ENCODE measurements at regions not wholly inside any gene's neighbourhood (a gene's known extent, or its start where the extent isn't known, plus 50 kb on each side); places are given as distances from the start of the nearest gene placed in this dataset.

- Histone ChIP-seq H4K8ac (replicated peaks; ENCODE audit: insufficient read length, low read depth, low read length) (no peak overlapping the region), H3K79me1 (ENCODE audit: insufficient read depth, low read depth, low read length, poor library complexity, severe bottlenecking) (no peaks in the 10 kb centered on the region), H4K20me1 (ENCODE audit: control insufficient read depth, insufficient read depth, insufficient read length) (no peaks in the 10 kb centered on the region), H3K23ac (ENCODE audit: insufficient read length, low read depth, low read length) (no peak overlapping the region), H4K91ac (ENCODE audit: insufficient read length, low read depth, low read length) (no peak overlapping the region), H3K4ac (ENCODE audit: low read depth, low read length) (no peak overlapping the region), H3K9me3 (ENCODE audit: control insufficient read depth, low read depth, low read length) (no peaks in the 10 kb centered on the region), H2BK12ac (ENCODE audit: insufficient read length, low read depth, low read length) (no peak overlapping the region), H3K18ac (ENCODE audit: insufficient read length, low read depth, low read length) (no peak overlapping the region), H2BK15ac (ENCODE audit: low read depth, low read length) (no peak overlapping the region), H2BK20ac (ENCODE audit: low read depth, low read length, poor library complexity, severe bottlenecking) (no peak overlapping the region), H3K4me2 (ENCODE audit: insufficient read depth, insufficient read length, low read length) (no peak overlapping the region), H3K27me3 (ENCODE audit: insufficient read depth, low read length) (no peaks in the 10 kb centered on the region), H3K23me2 (ENCODE audit: insufficient read length, low read depth, low read length, poor library complexity, severe bottlenecking) (no peaks in the 10 kb centered on the region), H3K79me2 (ENCODE audit: insufficient read depth, low read length) (no peaks in the 10 kb centered on the region), H3K27ac (ENCODE audit: insufficient read length, low read depth, low read length) (no peak overlapping the region), H3K14ac (ENCODE audit: insufficient read depth, low read length) (no peak overlapping the region), H2AFZ (ENCODE audit: low read length) (no peak overlapping the region), H4K5ac (ENCODE audit: insufficient read length, low read depth, low read length) (no peak overlapping the region), H2BK120ac (ENCODE audit: low read depth, low read length, poor library complexity, severe bottlenecking) (no peak overlapping the region), H3K4me1 (ENCODE audit: insufficient read depth, low read length) (no peaks in the 10 kb centered on the region), H3K9ac (ENCODE audit: extremely low read depth, insufficient read length, low read length) (no peak overlapping the region), H2BK5ac (ENCODE audit: insufficient read length, low read length) (no peak overlapping the region), H3K56ac (ENCODE audit: insufficient read length, low read depth, low read length) (no peak overlapping the region), H3T11ph (ENCODE audit: low read length) (no peak overlapping the region), H2AK5ac (ENCODE audit: insufficient read length, low read length) (no peak overlapping the region)
- no CpG with 5 or more reads among the region's 7 CpGs for WGBS (ENCODE audit: extremely low coverage, insufficient read length, low lambda C conversion rate)
- no peak overlapping the region for H3K27ac Mint-ChIP-seq
- H3K4me1 Mint-ChIP-seq, result no peaks in the 10 kb centered on the region
- H3K4me3 Mint-ChIP-seq, result no peak overlapping the region
- no peaks in the 10 kb centered on the region for H3K9me3 Mint-ChIP-seq
- no peak for TF ChIP-seq CTCF (conservative IDR thresholded peaks at IDR 0.05)
- no peaks in the 10 kb centered on the region for H3K27me3 Mint-ChIP-seq (ENCODE audit: low read depth)
- DNase-seq, result no peak
- no peaks in the 10 kb centered on the region for H3K36me3 Mint-ChIP-seq (ENCODE audit: insufficient read depth in 1 of 3, low read depth in 3 of 3)
These were observed 704.2 kb downstream of the OTOL1 start for GRCh38 chr3:162200836-162201235.

Measured in H9 (cell line).